GM23338 (cell line): ENCODE measurements at regions not wholly inside any gene's neighbourhood (a gene's known extent, or its start where the extent isn't known, plus 50 kb on each side); places are given as distances from the start of the nearest gene placed in this dataset.

Experiments used
- CREB1 ChIP-seq: fragments of 250-450 bp; sonication (Bioruptor Pico); IDR thresholded peaks from 2 replicates; pipeline ENCODE4 v1.5.0; 2020; ENCODE audit warnings: low read depth, mild to moderate bottlenecking, moderate library complexity
- CTCF ChIP-seq, 2 experiments: fragments of 200-600 bp in 1 of 2; sonication (generic) in 1 of 2; conservative IDR thresholded peaks; 2 replicates each; pipeline versions ENCODE4 v1.5.1 to v1.6.1; 2016 to 2017; ENCODE audit warnings: antibody characterized with exemption in 2 of 2, low read depth in 2 of 2, mild to moderate bottlenecking in 2 of 2, moderate library complexity in 1 of 2
- ETS1 ChIP-seq: IDR thresholded peaks from 2 replicates; pipeline ENCODE4 v1.6.1; 2016; ENCODE audit warnings: antibody characterized with exemption
- EZH2 ChIP-seq: fragments of 200-600 bp; sonication (generic); IDR thresholded peaks from one replicate; pipeline ENCODE4 v1.8.0; 2017; ENCODE audit warnings: antibody characterized with exemption, mild to moderate bottlenecking, low read depth; ENCODE audit not compliant: unreplicated experiment
- EZH2phosphoT487 ChIP-seq: fragments of 200-600 bp; sonication (generic); IDR thresholded peaks from one replicate; pipeline ENCODE4 v1.8.1; 2018; ENCODE audit warnings: antibody characterized with exemption; ENCODE audit not compliant: unreplicated experiment
- JUNB ChIP-seq: IDR thresholded peaks from one replicate; pipeline ENCODE4 v1.6.1; 2016; ENCODE audit warnings: antibody characterized with exemption; ENCODE audit not compliant: unreplicated experiment
- NANOG ChIP-seq: IDR thresholded peaks from 2 replicates; pipeline ENCODE4 v1.6.1; 2016; ENCODE audit warnings: antibody characterized with exemption, borderline replicate concordance
- POLR2AphosphoS5 ChIP-seq: IDR thresholded peaks from 2 replicates; pipeline ENCODE4 v1.6.1; 2016; ENCODE audit warnings: antibody characterized with exemption, low read depth
- REST ChIP-seq: IDR thresholded peaks from one replicate; pipeline ENCODE4 v1.6.1; 2018; ENCODE audit warnings: antibody characterized with exemption; ENCODE audit not compliant: unreplicated experiment
- STAT1 ChIP-seq: IDR thresholded peaks from one replicate; pipeline ENCODE4 v1.6.1; 2016; ENCODE audit warnings: antibody characterized with exemption; ENCODE audit not compliant: unreplicated experiment
- ZNF114 ChIP-seq: fragments of 250-450 bp; sonication (Bioruptor Pico); IDR thresholded peaks from 2 replicates; pipeline ENCODE4 v1.5.0; 2020; ENCODE audit warnings: mild to moderate bottlenecking, moderate library complexity
- ZNF331 ChIP-seq: fragments of 250-450 bp; sonication (Bioruptor Pico); IDR thresholded peaks from 2 replicates; pipeline ENCODE4 v1.5.0; 2020; ENCODE audit warnings: low read depth, mild to moderate bottlenecking, moderate library complexity

GRCh38 chrX:96615448-96615847 is 69.2 kb upstream of the DIAPH2 start:
- TF ChIP-seq EZH2 (no peak), CTCF (conservative IDR thresholded peaks at IDR 0.05; ENCODE audit: low read depth in 2 of 2) (no peak), REST (no peak), EZH2phosphoT487 (no peak), CREB1 (CRISPR knock-in tag) (no peak), STAT1 (no peak), POLR2AphosphoS5 (no peak), JUNB (no peak), ZNF331 (CRISPR knock-in tag) (no peak), NANOG (no peak), ZNF114 (CRISPR knock-in tag) (no peak), ETS1 (no peak)
